ENCODE measurements at regions not wholly inside any gene's neighbourhood (a gene's known extent, or its start where the extent isn't known, plus 50 kb on each side); places are given as distances from the start of the nearest gene placed in this dataset.

DNA sequence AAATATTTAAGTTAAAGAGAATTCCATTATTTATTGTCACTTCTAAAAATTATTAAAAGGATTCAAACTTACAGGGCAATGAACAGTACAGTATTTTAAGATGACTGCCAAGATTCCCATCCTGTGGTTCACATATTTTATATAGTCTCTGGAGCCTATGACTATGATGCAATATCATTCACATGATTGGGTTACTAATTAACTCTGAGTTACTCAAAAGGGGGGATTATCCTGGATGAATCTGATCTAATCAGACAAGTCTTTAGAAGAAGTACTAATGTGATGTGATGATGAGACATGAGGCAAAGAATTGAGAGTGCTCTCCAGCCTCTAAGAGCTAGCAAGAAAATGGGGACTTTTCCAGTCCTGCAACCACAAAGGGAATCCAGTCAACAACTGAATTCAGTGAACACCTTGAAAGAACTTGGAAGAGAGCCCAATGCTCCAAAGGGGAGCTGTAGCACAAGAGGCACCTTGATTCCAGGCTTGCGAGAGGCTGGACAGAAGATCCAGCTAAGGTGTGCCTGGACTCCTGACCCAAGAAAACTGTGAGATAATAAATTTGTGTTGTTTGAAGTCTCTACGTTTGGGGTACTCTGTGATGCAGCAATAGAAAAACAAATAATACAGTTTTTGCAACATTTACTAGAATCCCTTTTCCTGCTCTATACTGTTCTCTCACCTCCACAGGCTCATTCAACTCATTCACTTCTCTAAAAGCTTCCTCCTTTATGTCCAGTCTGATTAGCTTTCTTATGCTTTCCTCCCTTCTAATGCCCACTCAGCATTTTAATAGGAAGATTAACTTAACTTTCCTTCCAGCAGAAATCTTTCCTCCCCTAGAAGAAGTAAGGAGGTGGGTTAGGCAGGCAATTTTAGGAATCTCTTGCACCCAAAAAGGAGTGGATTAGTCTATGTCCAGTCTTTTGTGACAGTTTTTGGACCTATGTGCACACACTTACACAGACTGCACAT lies 133.8 kb upstream of the LCORL start:
- no peaks in the 10 kb centered on the region for H3K36me3 ChIP-seq (ENCODE audit: control insufficient read depth in 2 of 3, insufficient read depth in 3 of 3, low read length in 3 of 3)
- intact Hi-C loops (cut with DNase I): no loop called here
- TF ChIP-seq, protein P1, sequence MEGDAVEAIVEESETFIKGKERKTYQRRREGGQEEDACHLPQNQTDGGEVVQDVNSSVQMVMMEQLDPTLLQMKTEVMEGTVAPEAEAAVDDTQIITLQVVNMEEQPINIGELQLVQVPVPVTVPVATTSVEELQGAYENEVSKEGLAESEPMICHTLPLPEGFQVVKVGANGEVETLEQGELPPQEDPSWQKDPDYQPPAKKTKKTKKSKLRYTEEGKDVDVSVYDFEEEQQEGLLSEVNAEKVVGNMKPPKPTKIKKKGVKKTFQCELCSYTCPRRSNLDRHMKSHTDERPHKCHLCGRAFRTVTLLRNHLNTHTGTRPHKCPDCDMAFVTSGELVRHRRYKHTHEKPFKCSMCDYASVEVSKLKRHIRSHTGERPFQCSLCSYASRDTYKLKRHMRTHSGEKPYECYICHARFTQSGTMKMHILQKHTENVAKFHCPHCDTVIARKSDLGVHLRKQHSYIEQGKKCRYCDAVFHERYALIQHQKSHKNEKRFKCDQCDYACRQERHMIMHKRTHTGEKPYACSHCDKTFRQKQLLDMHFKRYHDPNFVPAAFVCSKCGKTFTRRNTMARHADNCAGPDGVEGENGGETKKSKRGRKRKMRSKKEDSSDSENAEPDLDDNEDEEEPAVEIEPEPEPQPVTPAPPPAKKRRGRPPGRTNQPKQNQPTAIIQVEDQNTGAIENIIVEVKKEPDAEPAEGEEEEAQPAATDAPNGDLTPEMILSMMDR (IDR thresholded peaks at IDR 0.05; ENCODE audit: borderline replicate concordance, extremely low read depth, insufficient read depth): no peak
- H3K27ac ChIP-seq (ENCODE audit: low read depth in 2 of 2, low read length in 2 of 2): no peak overlapping the region
- peaks cover 0 to 5% (median 0%) of the 10 kb centered on the region in 3 donors for H3K9me3 ChIP-seq (ENCODE audit: control insufficient read depth in 2 of 3, insufficient read depth in 1 of 3, low read length in 3 of 3)
- H3K27me3 ChIP-seq (ENCODE audit: control insufficient read depth, insufficient read depth, low read length): no peaks in the 10 kb centered on the region
- no peak overlapping the region for H3K4me3 ChIP-seq (ENCODE audit: low read length in 3 of 3)
- no peaks in the 10 kb centered on the region for H3K4me1 ChIP-seq (ENCODE audit: control insufficient read depth in 2 of 3, insufficient read depth in 2 of 3, low read depth in 1 of 3, low read length in 3 of 3)
- no peak overlapping the region for H3K9ac ChIP-seq (ENCODE audit: low read length in 3 of 3)
- no peak for FAIRE-seq
- no peak for DNase-seq

DNA sequence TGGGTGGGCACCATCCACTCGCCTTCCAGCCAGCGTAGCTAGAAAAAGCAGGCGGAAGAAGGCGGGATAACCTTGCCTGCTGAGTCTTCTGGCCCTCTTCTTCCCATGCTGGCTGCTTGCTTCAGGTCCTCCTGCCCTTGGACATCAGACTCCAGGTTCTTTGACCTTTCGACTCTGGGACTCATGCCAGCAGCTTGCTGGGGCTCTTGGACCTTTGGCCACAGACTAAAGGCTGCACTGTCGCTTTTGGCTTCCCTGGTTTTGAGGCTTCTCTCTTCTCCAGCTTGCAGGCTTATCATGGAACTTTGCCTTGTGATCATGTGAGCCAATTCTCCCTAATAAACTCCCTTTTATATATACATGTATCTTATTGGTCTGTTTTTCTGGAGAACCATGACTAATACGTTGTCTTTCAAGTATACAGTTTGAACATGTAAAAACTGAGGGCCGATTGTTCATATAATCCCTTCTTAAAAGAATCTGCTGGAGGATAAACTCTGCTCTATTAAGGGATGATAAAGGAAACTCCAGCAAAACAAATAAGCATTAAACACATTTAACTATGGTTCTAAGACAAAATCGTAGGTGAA lies 116.6 kb upstream of the LCORL start:
- Histone ChIP-seq H3K4me3 (ENCODE audit: low read length in 3 of 3) (no peak overlapping the region), H3K9me3 (ENCODE audit: control insufficient read depth in 2 of 3, insufficient read depth in 1 of 3, low read length in 3 of 3) (no peaks in the 10 kb centered on the region), H3K4me1 (ENCODE audit: control insufficient read depth in 2 of 3, insufficient read depth in 2 of 3, low read depth in 1 of 3, low read length in 3 of 3) (peaks cover 0 to 4% (median 0%) of the 10 kb centered on the region in 3 donors), H3K27me3 (ENCODE audit: control insufficient read depth, insufficient read depth, low read length) (no peaks in the 10 kb centered on the region), H3K36me3 (ENCODE audit: control insufficient read depth in 2 of 3, insufficient read depth in 3 of 3, low read length in 3 of 3) (no peaks in the 10 kb centered on the region), H3K9ac (ENCODE audit: low read length in 3 of 3) (no peak overlapping the region), H3K27ac (ENCODE audit: low read depth in 2 of 2, low read length in 2 of 2) (peak overlapping the region in 1 of 2 donors; percentile 43)
- no peak for DNase-seq
- TF ChIP-seq, protein P1 (IDR thresholded peaks at IDR 0.05; ENCODE audit: borderline replicate concordance, extremely low read depth, insufficient read depth): no peak
- no peak for FAIRE-seq
- intact Hi-C loops (cut with DNase I): no loop called here

DNA sequence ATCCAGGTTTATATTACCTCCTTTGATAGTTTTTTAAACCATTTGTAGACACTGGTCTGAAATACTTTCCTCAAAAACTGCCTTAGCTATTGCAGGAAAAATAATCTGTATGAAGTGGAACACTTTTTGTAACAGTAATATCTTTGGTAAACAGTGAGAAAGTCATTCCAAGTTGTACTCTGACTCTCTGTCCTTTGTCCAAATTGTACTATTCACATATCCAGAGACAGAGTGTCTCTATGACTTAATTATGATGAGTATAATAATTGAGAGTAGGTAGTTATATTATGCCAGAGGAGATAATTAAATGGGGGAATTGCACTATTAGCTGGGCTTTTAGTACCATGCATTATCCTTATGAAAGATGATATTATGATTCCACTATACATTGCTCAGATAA lies 112.6 kb upstream of the LCORL start:
- Histone ChIP-seq H3K9me3 (ENCODE audit: control insufficient read depth in 2 of 3, insufficient read depth in 1 of 3, low read length in 3 of 3) (peaks cover 0 to 2% (median 0%) of the 10 kb centered on the region in 3 donors), H3K27ac (ENCODE audit: low read depth in 2 of 2, low read length in 2 of 2) (no peak overlapping the region), H3K4me1 (ENCODE audit: control insufficient read depth in 2 of 3, insufficient read depth in 2 of 3, low read depth in 1 of 3, low read length in 3 of 3) (peaks cover 0 to 4% (median 0%) of the 10 kb centered on the region in 3 donors), H3K9ac (ENCODE audit: low read length in 3 of 3) (no peak overlapping the region), H3K36me3 (ENCODE audit: control insufficient read depth in 2 of 3, insufficient read depth in 3 of 3, low read length in 3 of 3) (no peaks in the 10 kb centered on the region), H3K27me3 (ENCODE audit: control insufficient read depth, insufficient read depth, low read length) (no peaks in the 10 kb centered on the region), H3K4me3 (ENCODE audit: low read length in 3 of 3) (no peak overlapping the region)
- TF ChIP-seq, protein P1 (IDR thresholded peaks at IDR 0.05; ENCODE audit: borderline replicate concordance, extremely low read depth, insufficient read depth): no peak
- intact Hi-C loops (cut with DNase I): no loop called here
- DNase-seq (no peak), FAIRE-seq (no peak)

All from kidney (tissue), 13 donors.